ENCODE measurements at regions not wholly inside any gene's neighbourhood (a gene's known extent, or its start where the extent isn't known, plus 50 kb on each side); places are given as distances from the start of the nearest gene placed in this dataset.

GRCh38 chr12:17666641-17667324 lies 423.2 kb downstream of the RERGL start:
- Histone ChIP-seq H2AFZ (ENCODE audit: low read length) (no peak overlapping the region), H4K20me1 (ENCODE audit: insufficient read depth, low read length, poor library complexity, severe bottlenecking) (no peaks in the 10 kb centered on the region), H3K79me2 (ENCODE audit: insufficient read depth, low read length) (no peaks in the 10 kb centered on the region), H3F3A (ENCODE audit: low read depth) (no peaks in the 10 kb centered on the region), H3K9me3 (ENCODE audit: insufficient read depth, low read depth, low read length) (no peaks in the 10 kb centered on the region), H3K9me2 (replicated peaks; ENCODE audit: low read depth, low read length) (no peaks in the 10 kb centered on the region), H3K4me3 (ENCODE audit: low read length, poor library complexity, severe bottlenecking) (no peak overlapping the region), H3K36me3 (ENCODE audit: insufficient read depth, low read length) (no peaks in the 10 kb centered on the region), H3K4me1 (ENCODE audit: insufficient read depth, low read length, poor library complexity, severe bottlenecking) (no peaks in the 10 kb centered on the region), H3K9ac (ENCODE audit: low read depth, low read length, poor library complexity, severe bottlenecking) (no peak overlapping the region), H3K4me2 (ENCODE audit: low read depth, low read length, poor library complexity, severe bottlenecking) (no peak overlapping the region), H3K27me3 (ENCODE audit: insufficient read depth, low read length, poor library complexity, severe bottlenecking) (no peaks in the 10 kb centered on the region)
- TF ChIP-seq EZH2phosphoT487 (IDR thresholded peaks at IDR 0.05; ENCODE audit: borderline replicate concordance) (no peak), CTCF (conservative IDR thresholded peaks at IDR 0.05; ENCODE audit: low read length) (no peak)

GRCh38 chr12:17665839-17666238 lies 424.2 kb downstream of the RERGL start:
- Histone ChIP-seq H3K4me2 (ENCODE audit: low read depth, low read length, poor library complexity, severe bottlenecking) (no peak overlapping the region), H3K36me3 (ENCODE audit: insufficient read depth, low read length) (no peaks in the 10 kb centered on the region), H3K4me3 (ENCODE audit: low read length, poor library complexity, severe bottlenecking) (no peak overlapping the region), H3K4me1 (ENCODE audit: insufficient read depth, low read length, poor library complexity, severe bottlenecking) (no peaks in the 10 kb centered on the region), H3K9ac (ENCODE audit: low read depth, low read length, poor library complexity, severe bottlenecking) (no peak overlapping the region), H3K9me2 (replicated peaks; ENCODE audit: low read depth, low read length) (no peaks in the 10 kb centered on the region), H3K79me2 (ENCODE audit: insufficient read depth, low read length) (no peaks in the 10 kb centered on the region), H4K20me1 (ENCODE audit: insufficient read depth, low read length, poor library complexity, severe bottlenecking) (no peaks in the 10 kb centered on the region), H3K9me3 (ENCODE audit: insufficient read depth, low read depth, low read length) (no peaks in the 10 kb centered on the region), H3K27me3 (ENCODE audit: insufficient read depth, low read length, poor library complexity, severe bottlenecking) (no peaks in the 10 kb centered on the region), H3F3A (ENCODE audit: low read depth) (no peaks in the 10 kb centered on the region), H2AFZ (ENCODE audit: low read length) (no peak overlapping the region)
- TF ChIP-seq CTCF (conservative IDR thresholded peaks at IDR 0.05; ENCODE audit: low read length) (no peak), EZH2phosphoT487 (IDR thresholded peaks at IDR 0.05; ENCODE audit: borderline replicate concordance) (no peak)

DNA sequence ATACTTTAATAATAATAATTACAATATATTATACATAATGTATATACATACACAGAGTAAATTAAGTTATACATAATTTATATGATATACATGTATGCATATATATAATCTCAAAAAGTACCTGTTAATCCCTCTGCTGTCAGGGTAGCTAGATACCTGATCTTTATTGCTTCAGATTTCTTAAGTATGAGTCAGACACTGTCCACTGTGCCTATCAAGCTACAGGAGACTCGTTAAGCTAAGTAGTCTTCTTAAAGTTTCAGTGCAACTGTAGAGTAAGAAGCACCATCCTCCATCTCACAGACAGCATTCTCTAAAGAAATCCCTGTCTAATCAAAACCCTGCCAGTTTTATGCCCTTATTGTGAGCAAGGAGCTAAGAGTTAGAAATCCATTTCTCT lies 428.7 kb downstream of the RERGL start:
- Histone ChIP-seq H3K4me2 (ENCODE audit: low read depth, low read length, poor library complexity, severe bottlenecking) (no peak overlapping the region), H2AFZ (ENCODE audit: low read length) (no peak overlapping the region), H3K36me3 (ENCODE audit: insufficient read depth, low read length) (no peaks in the 10 kb centered on the region), H3K27me3 (ENCODE audit: insufficient read depth, low read length, poor library complexity, severe bottlenecking) (no peaks in the 10 kb centered on the region), H3K9me3 (ENCODE audit: insufficient read depth, low read depth, low read length) (no peaks in the 10 kb centered on the region), H3K9me2 (replicated peaks; ENCODE audit: low read depth, low read length) (no peaks in the 10 kb centered on the region), H3K4me3 (ENCODE audit: low read length, poor library complexity, severe bottlenecking) (no peak overlapping the region), H3F3A (ENCODE audit: low read depth) (no peaks in the 10 kb centered on the region), H3K9ac (ENCODE audit: low read depth, low read length, poor library complexity, severe bottlenecking) (no peak overlapping the region), H3K4me1 (ENCODE audit: insufficient read depth, low read length, poor library complexity, severe bottlenecking) (no peaks in the 10 kb centered on the region), H4K20me1 (ENCODE audit: insufficient read depth, low read length, poor library complexity, severe bottlenecking) (no peaks in the 10 kb centered on the region), H3K79me2 (ENCODE audit: insufficient read depth, low read length) (no peaks in the 10 kb centered on the region)
- TF ChIP-seq CTCF (conservative IDR thresholded peaks at IDR 0.05; ENCODE audit: low read length) (no peak), EZH2phosphoT487 (IDR thresholded peaks at IDR 0.05; ENCODE audit: borderline replicate concordance) (no peak)
